SK-N-MC (cell line): ENCODE measurements at regions not wholly inside any gene's neighbourhood (a gene's known extent, or its start where the extent isn't known, plus 50 kb on each side); places are given as distances from the start of the nearest gene placed in this dataset.

Source experiments
- FOXP2 ChIP-seq: optimal IDR thresholded peaks from 2 replicates; pipeline ENCODE3; 2011; ENCODE audit warnings: mild to moderate bottlenecking, moderate library complexity; ENCODE audit not compliant: insufficient read depth; ENCODE audit errors: extremely low read length, control extremely low read depth
- POLR2AphosphoS5 ChIP-seq: IDR thresholded peaks from 2 replicates; pipeline ENCODE4 v1.6.1; 2012; ENCODE audit warnings: mild to moderate bottlenecking, low read depth, low read length, borderline replicate concordance

DNA sequence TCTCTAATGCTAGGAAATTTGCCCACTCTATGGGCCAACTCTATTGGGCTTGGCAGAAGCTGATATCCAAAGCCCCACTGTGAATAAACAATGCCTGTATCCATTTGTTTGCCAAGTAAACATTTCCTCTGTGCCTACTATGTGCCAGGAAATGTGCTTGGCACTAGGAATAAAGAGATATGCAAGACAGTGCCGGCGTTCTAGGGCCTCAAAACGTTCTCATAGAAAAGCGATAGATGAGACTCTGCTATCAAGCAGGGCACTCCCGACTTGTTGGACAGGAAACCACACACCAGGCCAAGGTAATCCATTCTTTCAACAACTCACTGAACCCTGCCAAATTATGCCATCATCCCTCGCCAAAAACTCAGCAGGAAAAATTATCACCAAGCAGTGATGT, 196.7 kb downstream of the IPMK start:
- TF ChIP-seq POLR2AphosphoS5 (no peak), FOXP2 (no peak)
